HFF-Myc (cell line): ENCODE measurements at regions not wholly inside any gene's neighbourhood (a gene's known extent, or its start where the extent isn't known, plus 50 kb on each side); places are given as distances from the start of the nearest gene placed in this dataset.

Source experiments
- DNase-seq: peaks from one replicate; pipeline ENCODE4 v3.0.0-alpha.2; 2011; ENCODE audit warnings: low read depth; ENCODE audit errors: extremely low read depth
- H3K4me3 ChIP-seq: replicated peaks from 2 replicates; pipeline ENCODE4 v1.5.1; 2011; ENCODE audit warnings: low read depth, mild to moderate bottlenecking, control low read depth, low read length
- TF ChIP-seq, protein P1 (sequence below): IDR thresholded peaks from 2 replicates; pipeline ENCODE4 v1.5.1; 2012; ENCODE audit warnings: mild to moderate bottlenecking, low read depth, low read length, control low read depth; ENCODE audit errors: missing control alignments

GRCh38 chr2:192484903-192485302 is 290.2 kb upstream of the TMEFF2 start:
- H3K4me3 ChIP-seq: no peak overlapping the region
- TF ChIP-seq, protein P1, sequence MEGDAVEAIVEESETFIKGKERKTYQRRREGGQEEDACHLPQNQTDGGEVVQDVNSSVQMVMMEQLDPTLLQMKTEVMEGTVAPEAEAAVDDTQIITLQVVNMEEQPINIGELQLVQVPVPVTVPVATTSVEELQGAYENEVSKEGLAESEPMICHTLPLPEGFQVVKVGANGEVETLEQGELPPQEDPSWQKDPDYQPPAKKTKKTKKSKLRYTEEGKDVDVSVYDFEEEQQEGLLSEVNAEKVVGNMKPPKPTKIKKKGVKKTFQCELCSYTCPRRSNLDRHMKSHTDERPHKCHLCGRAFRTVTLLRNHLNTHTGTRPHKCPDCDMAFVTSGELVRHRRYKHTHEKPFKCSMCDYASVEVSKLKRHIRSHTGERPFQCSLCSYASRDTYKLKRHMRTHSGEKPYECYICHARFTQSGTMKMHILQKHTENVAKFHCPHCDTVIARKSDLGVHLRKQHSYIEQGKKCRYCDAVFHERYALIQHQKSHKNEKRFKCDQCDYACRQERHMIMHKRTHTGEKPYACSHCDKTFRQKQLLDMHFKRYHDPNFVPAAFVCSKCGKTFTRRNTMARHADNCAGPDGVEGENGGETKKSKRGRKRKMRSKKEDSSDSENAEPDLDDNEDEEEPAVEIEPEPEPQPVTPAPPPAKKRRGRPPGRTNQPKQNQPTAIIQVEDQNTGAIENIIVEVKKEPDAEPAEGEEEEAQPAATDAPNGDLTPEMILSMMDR: no peak
- DNase-seq: no peak

GRCh38 chr2:192480984-192481383 is 286.3 kb upstream of the TMEFF2 start:
- DNase-seq: no peak
- no peak overlapping the region for H3K4me3 ChIP-seq
- TF ChIP-seq, protein P1: no peak

- TF ChIP-seq, protein P1: no peak
- no peak overlapping the region for H3K4me3 ChIP-seq
- DNase-seq: no peak
These were observed 278.6 kb upstream of the TMEFF2 start for GRCh38 chr2:192473331-192473730.

DNA sequence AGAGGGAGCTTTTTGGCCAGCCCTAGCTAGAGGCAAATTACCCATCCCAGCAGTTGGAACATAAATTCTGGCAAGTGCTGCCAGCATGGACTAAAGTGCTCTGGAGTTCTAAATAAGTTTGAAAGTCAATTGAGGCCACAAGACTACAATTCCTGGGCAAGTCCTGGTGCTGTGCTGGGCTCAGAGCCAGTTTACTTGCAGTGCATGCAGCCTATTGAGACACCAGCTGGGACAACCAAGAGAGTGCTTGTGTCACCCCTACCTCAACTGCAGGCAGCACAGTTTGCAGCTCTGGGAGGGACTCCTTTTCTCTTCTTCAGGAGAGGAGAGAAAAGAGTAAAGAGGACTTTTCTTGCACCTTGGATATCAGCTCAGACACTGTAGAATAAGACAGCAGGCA is 277.2 kb upstream of the TMEFF2 start:
- no peak for DNase-seq
- TF ChIP-seq, protein P1: no peak
- H3K4me3 ChIP-seq: no peak overlapping the region

DNA sequence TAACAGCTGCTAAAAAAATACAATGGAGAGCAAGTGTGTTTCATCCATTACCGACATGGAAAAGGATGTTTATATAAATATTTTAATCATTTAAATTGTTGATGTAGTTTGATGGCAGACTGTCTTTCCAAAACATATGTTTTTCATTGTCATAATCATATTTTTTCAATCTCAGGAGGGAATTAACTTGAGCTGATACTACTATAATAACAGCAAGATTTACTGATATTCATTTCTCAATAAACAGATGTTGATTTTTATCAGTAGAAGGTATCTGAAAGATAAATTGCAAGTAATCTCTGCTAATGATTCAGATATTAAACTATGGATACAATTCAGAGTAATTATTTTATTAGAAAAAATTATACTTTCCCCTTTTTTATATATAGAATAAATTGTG is 274.9 kb upstream of the TMEFF2 start:
- DNase-seq: no peak
- TF ChIP-seq, protein P1: no peak
- H3K4me3 ChIP-seq: no peak overlapping the region

DNA sequence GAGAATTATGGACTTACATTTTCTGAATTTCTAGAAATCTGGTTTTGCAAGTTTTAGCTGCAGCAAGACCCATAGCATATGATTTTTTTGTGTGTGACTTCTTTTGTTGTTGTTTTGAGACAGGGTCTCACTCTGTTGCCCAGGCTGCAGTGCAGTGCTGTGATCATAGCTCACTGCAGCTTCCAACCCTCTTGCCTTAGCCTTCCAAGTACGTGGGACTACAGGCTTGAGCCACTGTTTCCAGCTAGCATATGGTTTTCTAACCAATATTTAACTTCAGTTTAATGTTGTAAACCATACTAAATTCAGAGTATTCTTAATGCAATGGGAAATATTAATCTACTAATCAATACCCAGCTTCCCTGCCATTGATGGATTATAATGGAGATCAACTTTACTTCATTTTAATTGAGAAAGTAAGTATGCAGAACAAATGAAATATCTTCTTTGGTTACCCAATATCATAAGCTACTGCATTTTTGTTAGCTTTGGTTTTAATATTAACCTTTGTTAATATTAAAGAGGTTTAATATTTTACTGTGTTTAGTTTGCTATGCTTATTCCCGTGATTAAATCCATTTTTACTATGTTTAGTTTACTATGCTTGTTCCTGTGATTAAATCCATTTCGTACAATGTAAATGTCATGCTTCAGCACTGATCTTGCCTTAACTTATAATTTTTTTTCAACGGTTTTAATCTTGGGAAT is 273.4 kb upstream of the TMEFF2 start:
- TF ChIP-seq, protein P1: no peak
- DNase-seq: no peak

GRCh38 chr2:192465141-192465540 is 270.4 kb upstream of the TMEFF2 start:
- no peak for DNase-seq
- H3K4me3 ChIP-seq: no peak overlapping the region
- TF ChIP-seq, protein P1: no peak

More for the DNA sequence above, 273.4 kb upstream of the TMEFF2 start:
- H3K4me3 ChIP-seq: no peak overlapping the region
